ENCODE measurements at regions not wholly inside any gene's neighbourhood (a gene's known extent, or its start where the extent isn't known, plus 50 kb on each side); places are given as distances from the start of the nearest gene placed in this dataset.

GRCh38 chrX:6460893-6461490 lies 73.9 kb downstream of the VCX3A start:
- no peak for TF ChIP-seq CTCF (IDR thresholded peaks at IDR 0.05; ENCODE audit: unreplicated experiment)
- H3K27ac Mint-ChIP-seq (ENCODE audit: unreplicated experiment), result no peak overlapping the region
- no TSS peak for BruUV-seq (replicated peaks)
- H3K4me3 Mint-ChIP-seq (ENCODE audit: low read depth, unreplicated experiment), result no peak overlapping the region
- DNase-seq, result no peak
- H3K36me3 Mint-ChIP-seq (ENCODE audit: insufficient read depth, unreplicated experiment), result no peaks in the 10 kb centered on the region
- no peaks in the 10 kb centered on the region for H3K4me1 Mint-ChIP-seq (ENCODE audit: low read depth, unreplicated experiment)
- H3K27me3 Mint-ChIP-seq (ENCODE audit: unreplicated experiment), result no peaks in the 10 kb centered on the region
- CTCF ChIA-PET, result no interaction called here
- intact Hi-C loops (cut with micrococcal nuclease; ENCODE audit: unreplicated experiment), result no loop called here
- H3K9me3 Mint-ChIP-seq (ENCODE audit: low read depth, unreplicated experiment), result peaks cover 4% of the 10 kb centered on the region

GRCh38 chrX:6456196-6456595 lies 78.7 kb downstream of the VCX3A start:
- Mint-ChIP-seq H3K4me1 (ENCODE audit: low read depth, unreplicated experiment) (no peaks in the 10 kb centered on the region), H3K36me3 (ENCODE audit: insufficient read depth, unreplicated experiment) (no peaks in the 10 kb centered on the region), H3K4me3 (ENCODE audit: low read depth, unreplicated experiment) (no peak overlapping the region), H3K9me3 (ENCODE audit: low read depth, unreplicated experiment) (no peaks in the 10 kb centered on the region), H3K27ac (ENCODE audit: unreplicated experiment) (no peak overlapping the region), H3K27me3 (ENCODE audit: unreplicated experiment) (no peaks in the 10 kb centered on the region)
- CTCF ChIA-PET, result no interaction called here
- intact Hi-C loops (cut with micrococcal nuclease; ENCODE audit: unreplicated experiment), result no loop called here
- DNase-seq, result no peak
- no TSS peak for BruUV-seq (replicated peaks)
- no peak for TF ChIP-seq CTCF (IDR thresholded peaks at IDR 0.05; ENCODE audit: unreplicated experiment)

GRCh38 chrX:6449946-6450345 lies 85.0 kb downstream of the VCX3A start:
- CTCF ChIA-PET, result interaction anchor here (0.7 kb wide), 1 partner anchor 98 kb away, joined by 8 read pairs; no protein-coding TSS in a partner anchor
- DNase-seq, result no peak
- no TSS peak for BruUV-seq (replicated peaks)
- Mint-ChIP-seq H3K27me3 (ENCODE audit: unreplicated experiment) (no peaks in the 10 kb centered on the region), H3K4me3 (ENCODE audit: low read depth, unreplicated experiment) (no peak overlapping the region), H3K36me3 (ENCODE audit: insufficient read depth, unreplicated experiment) (no peaks in the 10 kb centered on the region), H3K27ac (ENCODE audit: unreplicated experiment) (no peak overlapping the region), H3K9me3 (ENCODE audit: low read depth, unreplicated experiment) (peaks cover 2% of the 10 kb centered on the region), H3K4me1 (ENCODE audit: low read depth, unreplicated experiment) (no peaks in the 10 kb centered on the region)
- intact Hi-C loops (cut with micrococcal nuclease; ENCODE audit: unreplicated experiment), result no loop called here
- TF ChIP-seq CTCF (IDR thresholded peaks at IDR 0.05; ENCODE audit: unreplicated experiment), result no peak

GRCh38 chrX:6448003-6448402 lies 86.9 kb downstream of the VCX3A start:
- no peak for TF ChIP-seq CTCF (IDR thresholded peaks at IDR 0.05; ENCODE audit: unreplicated experiment)
- intact Hi-C loops (cut with micrococcal nuclease; ENCODE audit: unreplicated experiment), result no loop called here
- no peaks in the 10 kb centered on the region for H3K36me3 Mint-ChIP-seq (ENCODE audit: insufficient read depth, unreplicated experiment)
- DNase-seq, result no peak
- no peak overlapping the region for H3K27ac Mint-ChIP-seq (ENCODE audit: unreplicated experiment)
- H3K4me3 Mint-ChIP-seq (ENCODE audit: low read depth, unreplicated experiment), result no peak overlapping the region
- CTCF ChIA-PET, result no interaction called here
- no TSS peak for BruUV-seq (replicated peaks)
- H3K9me3 Mint-ChIP-seq (ENCODE audit: low read depth, unreplicated experiment), result peaks cover 7% of the 10 kb centered on the region
- H3K27me3 Mint-ChIP-seq (ENCODE audit: unreplicated experiment), result no peaks in the 10 kb centered on the region
- H3K4me1 Mint-ChIP-seq (ENCODE audit: low read depth, unreplicated experiment), result no peaks in the 10 kb centered on the region
